Upper lobe of left lung (tissue), 6 donors: ENCODE measurements at regions not wholly inside any gene's neighbourhood (a gene's known extent, or its start where the extent isn't known, plus 50 kb on each side); places are given as distances from the start of the nearest gene placed in this dataset.
A peak's percentile ranks its signal among the peaks of the same experiment; 100 is the strongest.
"Not testable (repeated sequence)": the region's sequence is repeated elsewhere in the genome, so short reads cannot be mapped to it uniquely, and the experiment has no call there.

Source experiments
- ATAC-seq, 2 donors: fragments of 200-7000 bp; cut with Tn5 transposase; one replicate each; pipeline ENCODE4 v1.9.1; 2022; ENCODE audit warnings: mild to moderate bottlenecking in 2 of 2, moderate library complexity in 2 of 2; ENCODE audit not compliant: low FRiP score in 2 of 2
- DNase-seq, 2 donors: peaks; one replicate each; pipeline ENCODE4 v3.0.0-alpha.2; 2019 to 2020
- H3K27ac ChIP-seq, 4 donors: fragments of 200-600 bp; sonication (generic); one replicate each; pipeline ENCODE4 v1.5.1; 2016 to 2019
- H3K27me3 ChIP-seq, 4 donors: fragments of 200-600 bp; sonication (generic); one replicate each; pipeline ENCODE4 v1.5.1; 2017 to 2019
- H3K36me3 ChIP-seq, 4 donors: fragments of 200-600 bp; sonication (generic); one replicate each; pipeline ENCODE4 v1.5.1; 2016 to 2019
- H3K4me1 ChIP-seq, 4 donors: fragments of 200-600 bp; sonication (generic); one replicate each; pipeline ENCODE4 v1.5.1; 2018 to 2019
- H3K4me3 ChIP-seq, 4 donors: fragments of 200-600 bp; sonication (generic); one replicate each; pipeline ENCODE4 v1.5.1; 2017 to 2019; ENCODE audit warnings: mild to moderate bottlenecking in 2 of 4, moderate library complexity in 1 of 4
- H3K9me3 ChIP-seq, 4 donors: fragments of 200-600 bp; sonication (generic); one replicate each; pipeline ENCODE4 v1.5.1; 2018 to 2019
- EP300 ChIP-seq, 4 donors: sonication (generic); formaldehyde crosslinking; IDR thresholded peaks; one replicate each; pipeline ENCODE4 v1.5.1; 2017; ENCODE audit warnings: antibody characterized with exemption in 4 of 4, control low read depth in 2 of 4
- POLR2A ChIP-seq, 4 donors: fragments of 450-650 bp; IDR thresholded peaks; one replicate each; pipeline ENCODE4 v1.5.1; 2016 to 2017; ENCODE audit warnings: antibody characterized with exemption in 4 of 4, mild to moderate bottlenecking in 2 of 4
- POLR2AphosphoS5 ChIP-seq, 2 donors: sonication (generic); formaldehyde crosslinking; IDR thresholded peaks; one replicate each; pipeline ENCODE4 v1.5.1; 2017; ENCODE audit warnings: antibody characterized with exemption in 2 of 2
- WGBS, 2 donors: methylation state at CpG; one replicate each; pipeline ENCODE4 v1.1.5; 2017 to 2018; 5-methylcytosine and 5-hydroxymethylcytosine counted together
- TF ChIP-seq, protein P1 (sequence below), 6 experiments: fragments of 450-650 bp in 4 of 6; fragments of 200-600 bp in 2 of 6; sonication (generic) in 2 of 6; IDR thresholded peaks; one replicate each; pipeline ENCODE4 v1.5.1; 2016 to 2019; ENCODE audit warnings: antibody characterized with exemption in 6 of 6
- donor health status: DM: no; HTN: no; CAD: no; lungs with moderate emphysema.
- donor health status: DM: no; HTN: yes; CAD: no; lungs with severe emphysema.

DNA sequence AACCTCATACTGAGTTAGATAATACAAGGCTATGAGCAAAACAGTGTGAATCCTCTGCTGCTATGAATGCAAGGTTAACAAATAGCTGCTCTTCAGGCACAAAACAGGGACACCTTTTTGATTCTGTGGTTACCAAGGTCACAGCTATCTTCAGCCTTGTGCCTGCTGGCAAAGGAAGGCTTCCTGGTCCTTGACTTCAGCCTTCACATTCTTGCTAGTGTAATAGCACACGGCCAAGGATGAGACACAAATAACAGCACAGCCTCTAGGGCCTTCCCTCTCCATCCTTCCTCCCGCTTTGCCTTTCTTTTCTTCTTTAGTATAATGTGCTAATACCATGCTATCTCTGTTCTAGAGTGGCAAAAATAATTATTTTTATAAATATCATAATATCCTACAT, 130.6 kb upstream of the CAV2 start:
- no peak overlapping the region for H3K27ac ChIP-seq
- H3K4me1 ChIP-seq = no peaks in the 10 kb centered on the region
- H3K9me3 ChIP-seq = no peaks in the 10 kb centered on the region
- TF ChIP-seq POLR2AphosphoS5 (IDR thresholded peaks at IDR 0.05) (no peak), EP300 (IDR thresholded peaks at IDR 0.05) (no peak), POLR2A (IDR thresholded peaks at IDR 0.05) (no peak)
- TF ChIP-seq, protein P1, sequence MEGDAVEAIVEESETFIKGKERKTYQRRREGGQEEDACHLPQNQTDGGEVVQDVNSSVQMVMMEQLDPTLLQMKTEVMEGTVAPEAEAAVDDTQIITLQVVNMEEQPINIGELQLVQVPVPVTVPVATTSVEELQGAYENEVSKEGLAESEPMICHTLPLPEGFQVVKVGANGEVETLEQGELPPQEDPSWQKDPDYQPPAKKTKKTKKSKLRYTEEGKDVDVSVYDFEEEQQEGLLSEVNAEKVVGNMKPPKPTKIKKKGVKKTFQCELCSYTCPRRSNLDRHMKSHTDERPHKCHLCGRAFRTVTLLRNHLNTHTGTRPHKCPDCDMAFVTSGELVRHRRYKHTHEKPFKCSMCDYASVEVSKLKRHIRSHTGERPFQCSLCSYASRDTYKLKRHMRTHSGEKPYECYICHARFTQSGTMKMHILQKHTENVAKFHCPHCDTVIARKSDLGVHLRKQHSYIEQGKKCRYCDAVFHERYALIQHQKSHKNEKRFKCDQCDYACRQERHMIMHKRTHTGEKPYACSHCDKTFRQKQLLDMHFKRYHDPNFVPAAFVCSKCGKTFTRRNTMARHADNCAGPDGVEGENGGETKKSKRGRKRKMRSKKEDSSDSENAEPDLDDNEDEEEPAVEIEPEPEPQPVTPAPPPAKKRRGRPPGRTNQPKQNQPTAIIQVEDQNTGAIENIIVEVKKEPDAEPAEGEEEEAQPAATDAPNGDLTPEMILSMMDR (IDR thresholded peaks at IDR 0.05) = no peak
- no peaks in the 10 kb centered on the region for H3K27me3 ChIP-seq
- DNase-seq (no peak), ATAC-seq (no peak)
- WGBS, 2 donors = 74 to 75% methylated on average over 2 of the region's 2 CpGs
- no peaks in the 10 kb centered on the region for H3K36me3 ChIP-seq
- H3K4me3 ChIP-seq = no peak overlapping the region

DNA sequence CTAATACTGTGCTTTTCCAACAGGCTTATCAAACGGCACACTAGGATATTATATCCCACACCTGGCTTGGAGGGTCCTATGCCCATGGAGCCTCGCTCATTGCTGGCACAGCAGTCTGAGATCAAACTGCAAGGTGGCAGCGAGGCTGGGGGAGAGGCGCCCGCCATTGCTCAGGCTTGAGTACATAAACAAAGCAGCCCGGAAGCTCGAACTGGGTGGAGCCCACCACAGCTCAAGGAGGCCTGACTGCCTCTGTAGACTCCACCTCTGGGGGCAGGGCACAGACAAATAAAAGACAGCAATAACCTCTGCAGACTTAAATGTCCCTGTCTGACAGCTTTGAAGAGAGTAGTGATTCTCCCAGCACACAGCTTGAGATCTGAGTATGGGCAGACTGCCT, 128.0 kb upstream of the CAV2 start:
- DNase-seq = peak in 1 of 2 donors; percentile 15
- H3K27me3 ChIP-seq, H3K27ac ChIP-seq, H3K4me3 ChIP-seq, H3K4me1 ChIP-seq, H3K36me3 ChIP-seq, H3K9me3 ChIP-seq, ATAC-seq: not testable (repeated sequence)
- 93 to 96% methylated on average over 7 of the region's 7 CpGs for WGBS, 2 donors

DNA sequence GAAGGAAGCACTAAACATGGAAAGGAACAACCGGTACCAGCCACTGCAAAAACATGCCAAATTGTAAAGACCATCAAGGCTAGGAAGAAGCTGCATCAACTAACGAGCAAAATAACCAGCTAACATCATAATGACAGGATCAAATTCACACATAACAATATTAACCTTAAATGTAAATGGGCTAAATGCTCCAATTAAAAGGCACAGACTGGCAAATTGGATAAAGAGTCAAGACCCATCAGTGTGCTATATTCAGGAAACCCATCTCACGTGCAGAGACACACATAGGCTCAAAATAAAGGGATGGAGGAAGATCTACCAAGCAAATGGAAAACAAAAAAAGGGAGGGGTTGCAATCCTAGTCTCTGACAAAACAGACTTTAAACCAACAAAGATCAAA, 126.3 kb upstream of the CAV2 start:
- not testable (repeated sequence) for H3K9me3 ChIP-seq, ATAC-seq, H3K4me3 ChIP-seq, DNase-seq, H3K27ac ChIP-seq, H3K4me1 ChIP-seq, H3K27me3 ChIP-seq, H3K36me3 ChIP-seq
- 61 to 89% methylated on average over 2 to 3 of the region's 3 CpGs for WGBS, 2 donors

- H3K9me3 ChIP-seq = no peaks in the 10 kb centered on the region
- H3K4me3 ChIP-seq = no peak overlapping the region
- H3K4me1 ChIP-seq = no peaks in the 10 kb centered on the region
- TF ChIP-seq POLR2A (IDR thresholded peaks at IDR 0.05) (no peak), EP300 (IDR thresholded peaks at IDR 0.05) (no peak), POLR2AphosphoS5 (IDR thresholded peaks at IDR 0.05) (no peak)
- TF ChIP-seq, protein P1 (IDR thresholded peaks at IDR 0.05) = no peak
- no peak for ATAC-seq
- peak overlapping the region in 1 of 4 donors; percentile 0 for H3K27ac ChIP-seq
- WGBS, 2 donors = 88 to 100% methylated on average over 2 of the region's 2 CpGs
- DNase-seq = no peak
- no peaks in the 10 kb centered on the region for H3K27me3 ChIP-seq
- no peaks in the 10 kb centered on the region for H3K36me3 ChIP-seq
Observed at GRCh38 chr7:116377721-116378120, 121.8 kb upstream of the CAV2 start.

DNA sequence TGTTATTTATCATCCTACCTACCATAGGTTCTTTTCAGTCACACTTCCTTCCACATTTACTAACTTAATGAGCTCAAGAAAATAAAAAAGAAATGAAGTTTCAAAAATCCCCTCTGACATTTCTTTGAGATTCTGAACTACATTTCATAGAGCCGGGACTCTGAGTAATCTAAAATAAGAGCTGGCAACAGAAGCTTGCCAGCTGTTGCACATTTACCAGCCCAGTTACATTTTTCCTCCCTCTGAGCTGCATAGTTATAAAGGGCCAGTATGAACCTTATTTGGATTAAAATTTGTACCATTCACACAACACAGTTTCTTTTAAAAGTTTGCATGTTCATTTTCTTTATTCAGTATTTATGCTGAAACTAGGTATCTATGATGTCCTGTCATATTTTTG, 119.5 kb upstream of the CAV2 start:
- TF ChIP-seq EP300 (IDR thresholded peaks at IDR 0.05) = no peak
- no peak for TF ChIP-seq POLR2AphosphoS5 (IDR thresholded peaks at IDR 0.05)
- TF ChIP-seq POLR2A (IDR thresholded peaks at IDR 0.05) = no peak
- TF ChIP-seq, protein P1 (IDR thresholded peaks at IDR 0.05) = no peak
- WGBS, 2 donors = 61% methylated on average over 1 of the region's 1 CpG
- ATAC-seq (no peak), DNase-seq (no peak)
- Histone ChIP-seq H3K9me3 (no peaks in the 10 kb centered on the region), H3K4me1 (no peaks in the 10 kb centered on the region), H3K36me3 (no peaks in the 10 kb centered on the region), H3K27me3 (no peaks in the 10 kb centered on the region), H3K27ac (peak overlapping the region in 2 of 4 donors; percentile 8 to 11), H3K4me3 (no peak overlapping the region)

- H3K36me3 ChIP-seq = no peaks in the 10 kb centered on the region
- no peak for TF ChIP-seq POLR2A (IDR thresholded peaks at IDR 0.05)
- no peak for TF ChIP-seq EP300 (IDR thresholded peaks at IDR 0.05)
- TF ChIP-seq, protein P1 (IDR thresholded peaks at IDR 0.05) = no peak
- TF ChIP-seq POLR2AphosphoS5 (IDR thresholded peaks at IDR 0.05) = no peak
- DNase-seq (no peak), ATAC-seq (no peak)
- H3K9me3 ChIP-seq = no peaks in the 10 kb centered on the region
- no peaks in the 10 kb centered on the region for H3K27me3 ChIP-seq
- no peak overlapping the region for H3K4me3 ChIP-seq
- WGBS, 2 donors = 88 to 93% methylated on average over 1 of the region's 1 CpG
- no peak overlapping the region for H3K27ac ChIP-seq
- H3K4me1 ChIP-seq = no peaks in the 10 kb centered on the region
Observed at GRCh38 chr7:116382375-116382774, 117.2 kb upstream of the CAV2 start.
